ENCODE measurements at regions not wholly inside any gene's neighbourhood (a gene's known extent, or its start where the extent isn't known, plus 50 kb on each side); places are given as distances from the start of the nearest gene placed in this dataset.
"Not testable (repeated sequence)": the region's sequence is repeated elsewhere in the genome, so short reads cannot be mapped to it uniquely, and the experiment has no call there.

DNA sequence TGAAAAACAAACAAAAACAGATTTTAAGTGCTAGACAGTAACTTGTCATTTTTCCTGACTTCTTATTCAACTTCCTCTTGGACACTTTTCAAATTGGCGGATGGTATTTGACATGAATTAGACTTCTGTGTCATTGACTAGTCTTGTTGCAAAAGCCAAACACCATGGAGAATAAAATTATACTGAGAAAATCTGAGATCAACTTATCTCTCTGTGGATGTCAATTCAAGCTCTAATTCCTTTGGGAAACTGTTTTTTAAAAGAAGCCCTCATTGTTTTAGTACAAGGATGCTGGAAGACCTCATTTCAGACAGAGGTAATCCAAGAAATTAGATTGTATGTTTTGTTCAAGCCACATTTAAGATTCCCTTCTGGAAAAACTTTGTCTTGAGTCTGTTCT, 831.0 kb downstream of the SEMA5A start:
- ATAC-seq (no peak), DNase-seq (no peak)
- H3K4me3 Mint-ChIP-seq, result no peak overlapping the region
- H3K36me3 Mint-ChIP-seq (ENCODE audit: low read depth), result no peaks in the 10 kb centered on the region
- H3K9me3 ChIP-seq (ENCODE audit: control insufficient read depth, low read length, poor library complexity, severe bottlenecking), result no peaks in the 10 kb centered on the region
- no peak overlapping the region for H3K27ac Mint-ChIP-seq
- H3K27me3 Mint-ChIP-seq, result no peaks in the 10 kb centered on the region
- H3K4me1 Mint-ChIP-seq, result no peaks in the 10 kb centered on the region

DNA sequence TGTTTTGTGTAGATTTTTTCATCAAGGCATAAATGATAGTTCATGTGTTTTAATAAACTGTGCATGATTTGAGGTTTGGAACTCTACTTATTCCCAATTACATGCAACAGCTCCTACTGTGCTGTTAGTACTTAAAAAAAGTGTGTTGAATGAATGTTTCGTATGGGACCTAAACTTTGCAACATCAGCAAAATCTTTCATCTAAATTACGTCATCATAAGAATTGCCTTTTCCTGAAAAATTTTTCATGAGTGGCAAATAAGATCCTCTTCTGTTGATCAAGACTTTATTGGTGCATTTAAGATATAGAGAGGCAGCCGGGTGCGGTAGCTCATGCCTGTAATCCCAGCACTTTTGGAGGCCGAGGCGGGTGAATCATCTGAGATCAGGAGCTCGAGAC, 826.1 kb downstream of the SEMA5A start:
- H3K27ac Mint-ChIP-seq, result no peak overlapping the region
- H3K4me1 Mint-ChIP-seq, result no peaks in the 10 kb centered on the region
- no peak overlapping the region for H3K4me3 Mint-ChIP-seq
- DNase-seq, result no peak
- no peaks in the 10 kb centered on the region for H3K9me3 ChIP-seq (ENCODE audit: control insufficient read depth, low read length, poor library complexity, severe bottlenecking)
- ATAC-seq, result no peak
- no peaks in the 10 kb centered on the region for H3K36me3 Mint-ChIP-seq (ENCODE audit: low read depth)
- no peaks in the 10 kb centered on the region for H3K27me3 Mint-ChIP-seq

DNA sequence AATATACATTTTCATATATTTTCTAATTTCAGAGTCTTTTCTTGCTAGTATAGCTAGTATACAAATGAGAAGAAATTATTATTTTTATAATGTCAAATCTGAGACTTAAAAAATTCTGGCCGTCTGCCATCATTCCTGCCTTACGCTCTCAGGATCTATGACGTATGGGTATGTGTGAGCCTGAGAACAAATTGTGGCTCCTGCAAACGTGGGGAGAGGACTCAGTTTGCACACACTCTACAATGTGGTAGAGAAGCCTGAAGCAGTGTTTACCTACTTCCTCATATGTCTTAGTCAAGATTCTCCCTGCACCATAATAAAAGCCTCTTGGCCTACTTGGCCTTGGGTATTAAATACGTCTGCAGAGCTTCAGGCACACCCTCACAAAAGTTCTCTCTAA, 825.4 kb downstream of the SEMA5A start:
- ATAC-seq (no peak), DNase-seq (no peak)
- Mint-ChIP-seq H3K27me3 (no peaks in the 10 kb centered on the region), H3K36me3 (ENCODE audit: low read depth) (no peaks in the 10 kb centered on the region), H3K27ac (no peak overlapping the region), H3K4me1 (no peaks in the 10 kb centered on the region), H3K4me3 (no peak overlapping the region)
- H3K9me3 ChIP-seq (ENCODE audit: control insufficient read depth, low read length, poor library complexity, severe bottlenecking), result no peaks in the 10 kb centered on the region

DNA sequence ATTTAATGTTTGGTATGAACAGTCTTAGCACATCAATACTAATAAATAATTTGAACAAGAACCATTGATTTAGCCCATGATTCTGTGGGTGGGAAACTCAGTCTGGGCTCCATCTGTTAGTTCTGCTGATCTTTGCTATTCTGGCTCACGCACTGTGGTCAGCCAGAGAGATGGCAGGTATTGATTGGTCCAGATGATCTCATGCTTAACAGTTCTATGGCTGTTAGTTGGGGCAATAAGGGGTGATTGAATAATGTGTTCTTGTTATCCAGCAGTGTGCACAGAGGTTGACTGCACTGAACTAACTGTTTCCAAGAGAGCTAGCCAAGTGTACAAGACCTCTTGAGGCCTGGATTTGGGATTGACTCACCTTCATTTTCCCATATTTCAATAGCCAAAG, 824.3 kb downstream of the SEMA5A start:
- no peaks in the 10 kb centered on the region for H3K9me3 ChIP-seq (ENCODE audit: control insufficient read depth, low read length, poor library complexity, severe bottlenecking)
- Mint-ChIP-seq H3K27me3 (no peaks in the 10 kb centered on the region), H3K4me1 (no peaks in the 10 kb centered on the region), H3K4me3 (no peak overlapping the region), H3K36me3 (ENCODE audit: low read depth) (no peaks in the 10 kb centered on the region), H3K27ac (no peak overlapping the region)
- no peak for DNase-seq
- ATAC-seq, result no peak

DNA sequence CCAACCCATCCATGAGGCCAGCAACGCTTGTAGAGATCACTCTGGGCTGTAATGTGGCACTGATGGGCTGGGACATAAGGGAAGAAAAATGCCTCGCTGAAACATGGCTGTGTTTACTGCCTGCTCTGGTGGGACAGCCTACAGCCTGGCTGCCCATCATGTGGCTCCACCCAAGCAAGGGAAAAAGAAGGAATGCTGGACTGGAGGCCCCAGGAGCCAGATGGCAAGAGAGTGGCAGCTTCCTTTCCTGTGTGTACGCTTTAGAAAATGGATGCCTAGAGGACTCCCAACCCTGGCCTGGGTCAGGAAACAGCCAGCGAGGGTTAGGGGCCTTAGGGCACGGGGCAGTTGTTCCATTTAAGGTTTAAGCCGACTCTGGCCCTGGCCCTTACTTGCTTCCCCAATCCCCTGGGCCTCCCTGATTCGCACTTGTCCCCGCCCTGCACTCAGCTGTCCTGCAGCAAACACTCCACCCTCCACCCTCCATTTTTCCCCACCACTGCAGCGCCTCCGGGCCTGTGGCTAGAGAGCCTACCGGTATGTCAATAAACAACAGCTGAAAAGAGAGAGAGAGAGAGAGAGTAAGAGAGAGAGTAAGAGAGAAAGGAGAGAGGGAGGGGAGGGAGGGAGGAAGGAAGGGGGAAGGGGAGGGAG, 819.4 kb downstream of the SEMA5A start:
- DNase-seq (no peak), ATAC-seq (no peak)
- H3K36me3 Mint-ChIP-seq (ENCODE audit: low read depth), result no peaks in the 10 kb centered on the region
- no peak overlapping the region for H3K4me3 Mint-ChIP-seq
- no peaks in the 10 kb centered on the region for H3K9me3 ChIP-seq (ENCODE audit: control insufficient read depth, low read length, poor library complexity, severe bottlenecking)
- no peaks in the 10 kb centered on the region for H3K27me3 Mint-ChIP-seq
- H3K4me1 Mint-ChIP-seq, result no peaks in the 10 kb centered on the region
- no peak overlapping the region for H3K27ac Mint-ChIP-seq

DNA sequence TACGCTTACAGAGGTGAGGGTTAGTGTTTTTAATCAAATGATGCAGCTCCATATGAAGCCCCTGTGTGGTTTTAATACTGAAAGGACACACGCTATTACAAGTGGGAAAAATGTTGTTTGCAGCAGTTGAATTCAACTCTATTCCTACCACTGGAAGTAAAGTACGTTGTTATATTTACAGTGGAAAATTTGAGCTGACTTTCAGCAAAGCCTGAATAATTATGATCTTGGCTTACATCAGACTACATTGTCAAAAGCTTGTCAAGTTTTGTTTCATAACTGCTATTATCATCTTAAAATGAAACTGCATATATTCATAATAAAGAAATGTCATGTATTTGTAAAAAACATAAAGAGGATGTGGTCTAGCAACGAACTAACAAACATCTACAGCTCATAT, 818.5 kb downstream of the SEMA5A start:
- Mint-ChIP-seq H3K27me3 (no peaks in the 10 kb centered on the region), H3K4me3 (no peak overlapping the region), H3K27ac (no peak overlapping the region), H3K36me3 (ENCODE audit: low read depth) (no peaks in the 10 kb centered on the region), H3K4me1 (no peaks in the 10 kb centered on the region)
- no peak for DNase-seq
- no peaks in the 10 kb centered on the region for H3K9me3 ChIP-seq (ENCODE audit: control insufficient read depth, low read length, poor library complexity, severe bottlenecking)
- ATAC-seq, result no peak

DNA sequence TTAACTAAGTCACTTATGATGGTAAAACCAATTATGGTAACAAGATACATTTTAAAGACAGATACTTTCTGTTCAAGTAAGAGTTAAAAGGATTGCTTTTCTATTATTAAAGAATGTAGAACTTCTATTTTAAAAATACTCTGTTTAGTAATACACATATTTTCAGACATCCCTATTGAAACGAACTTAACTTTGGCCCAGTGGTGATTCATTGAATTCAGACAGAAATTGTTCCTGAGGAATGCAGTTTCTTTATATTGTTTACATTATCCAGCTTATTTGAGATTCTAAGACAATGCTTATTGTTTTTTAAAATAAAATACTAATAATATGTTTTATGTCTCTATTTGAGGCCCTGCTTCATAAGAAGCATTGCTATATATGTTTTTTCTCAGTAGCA, 816.4 kb downstream of the SEMA5A start:
- no peaks in the 10 kb centered on the region for H3K4me1 Mint-ChIP-seq

DNA sequence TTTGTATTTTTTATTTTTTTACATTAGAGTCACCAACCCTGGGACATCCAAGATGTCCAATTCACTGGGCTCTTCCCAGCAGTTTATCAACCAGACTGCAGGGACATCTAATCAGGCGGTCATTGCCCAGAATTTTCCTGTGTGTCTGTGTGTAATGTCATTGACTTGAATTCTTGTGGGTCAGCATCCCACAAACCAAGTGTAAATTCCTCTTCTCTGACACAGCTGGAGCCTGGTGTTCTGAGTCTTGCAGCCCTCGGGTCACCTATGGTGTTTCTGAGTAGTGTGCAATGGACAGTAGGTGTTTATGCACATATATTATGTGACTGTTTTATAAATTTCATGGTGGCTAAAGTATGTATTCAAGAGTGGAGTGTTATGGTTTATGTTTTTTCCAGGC, 815.7 kb downstream of the SEMA5A start:
- no peak overlapping the region for H3K4me3 Mint-ChIP-seq
- no peaks in the 10 kb centered on the region for H3K27me3 Mint-ChIP-seq
- no peaks in the 10 kb centered on the region for H3K9me3 ChIP-seq (ENCODE audit: control insufficient read depth, low read length, poor library complexity, severe bottlenecking)
- DNase-seq, result no peak
- ATAC-seq, result no peak
- no peaks in the 10 kb centered on the region for H3K36me3 Mint-ChIP-seq (ENCODE audit: low read depth)
- H3K27ac Mint-ChIP-seq, result no peak overlapping the region
- no peaks in the 10 kb centered on the region for H3K4me1 Mint-ChIP-seq

More for the DNA sequence above, 816.4 kb downstream of the SEMA5A start:
- DNase-seq (no peak), ATAC-seq (no peak)
- H3K9me3 ChIP-seq (ENCODE audit: control insufficient read depth, low read length, poor library complexity, severe bottlenecking), result no peaks in the 10 kb centered on the region
- Mint-ChIP-seq H3K4me3 (no peak overlapping the region), H3K27ac (no peak overlapping the region), H3K36me3 (ENCODE audit: low read depth) (no peaks in the 10 kb centered on the region), H3K27me3 (no peaks in the 10 kb centered on the region)

DNA sequence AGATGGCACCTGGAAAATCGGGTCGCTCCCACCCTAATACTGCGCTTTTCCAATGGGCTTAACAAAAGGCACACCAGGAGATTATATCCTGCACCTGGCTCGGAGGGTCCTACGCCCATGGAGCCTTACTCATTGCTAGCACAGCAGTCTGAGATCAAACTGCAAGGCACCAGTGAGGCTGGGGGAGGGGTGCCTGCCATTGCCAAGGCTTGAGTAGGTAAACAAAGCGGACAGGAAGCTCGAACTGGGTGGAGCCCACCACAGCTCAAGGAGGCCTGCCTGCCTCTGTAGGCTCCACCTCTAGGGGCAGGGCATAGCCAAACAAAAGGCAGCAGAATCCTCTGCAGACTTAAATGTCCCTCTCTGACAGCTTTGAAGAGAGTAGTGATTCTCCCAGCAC, 814.8 kb downstream of the SEMA5A start:
- H3K27ac Mint-ChIP-seq; H3K9me3 ChIP-seq (ENCODE audit: control insufficient read depth, low read length, poor library complexity, severe bottlenecking); ATAC-seq; H3K4me3 Mint-ChIP-seq; H3K36me3 Mint-ChIP-seq (ENCODE audit: low read depth); H3K4me1 Mint-ChIP-seq; H3K27me3 Mint-ChIP-seq; DNase-seq: not testable (repeated sequence)

DNA sequence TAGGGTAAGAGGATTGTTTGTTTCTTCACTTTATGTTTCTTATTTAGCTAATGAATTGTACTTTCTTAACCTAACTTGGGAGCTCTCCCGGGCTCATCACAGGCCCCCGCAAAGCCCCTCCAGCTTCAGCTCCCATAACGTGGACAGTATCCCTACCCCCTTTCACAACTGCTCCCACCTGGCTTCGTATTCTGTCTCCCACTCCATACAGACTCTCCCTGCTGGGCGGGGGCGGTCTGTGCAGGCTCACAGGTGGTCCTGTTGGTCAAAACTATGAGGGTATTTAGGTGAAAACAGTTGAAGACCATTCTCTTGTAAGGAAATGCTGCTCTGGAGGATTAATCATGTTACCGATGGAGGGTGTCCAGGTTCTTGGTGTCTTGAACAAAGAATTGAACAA, 805.3 kb downstream of the SEMA5A start:
- no peaks in the 10 kb centered on the region for H3K9me3 ChIP-seq (ENCODE audit: control insufficient read depth, low read length, poor library complexity, severe bottlenecking)
- Mint-ChIP-seq H3K27ac (no peak overlapping the region), H3K27me3 (no peaks in the 10 kb centered on the region), H3K4me1 (no peaks in the 10 kb centered on the region), H3K4me3 (no peak overlapping the region), H3K36me3 (ENCODE audit: low read depth) (no peaks in the 10 kb centered on the region)
- ATAC-seq (no peak), DNase-seq (no peak)

DNA sequence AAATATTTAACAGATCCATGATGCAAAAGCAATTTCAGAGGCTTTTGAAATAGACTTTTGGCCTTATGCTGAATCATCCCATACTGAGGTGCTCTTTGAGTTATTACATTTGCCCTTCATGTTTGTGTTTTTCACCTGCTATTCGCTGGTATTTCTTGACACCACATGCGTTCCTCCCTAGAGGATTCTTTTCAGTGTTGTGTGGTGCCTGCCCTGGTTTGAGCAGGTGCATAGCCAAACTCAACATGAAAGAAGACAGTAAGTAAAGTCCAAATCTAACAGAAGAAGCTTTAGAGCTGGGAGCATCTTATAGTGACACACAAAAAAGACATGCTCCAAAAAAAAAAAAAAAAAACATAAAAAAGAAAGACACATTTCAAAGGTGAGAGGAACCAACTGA, 796.3 kb downstream of the SEMA5A start:
- no peak overlapping the region for H3K27ac Mint-ChIP-seq
- no peaks in the 10 kb centered on the region for H3K27me3 Mint-ChIP-seq
- no peaks in the 10 kb centered on the region for H3K4me1 Mint-ChIP-seq
- H3K4me3 Mint-ChIP-seq, result no peak overlapping the region
- no peak for DNase-seq
- no peaks in the 10 kb centered on the region for H3K36me3 Mint-ChIP-seq (ENCODE audit: low read depth)
- H3K9me3 ChIP-seq (ENCODE audit: control insufficient read depth, low read length, poor library complexity, severe bottlenecking), result no peaks in the 10 kb centered on the region
- no peak for ATAC-seq

DNA sequence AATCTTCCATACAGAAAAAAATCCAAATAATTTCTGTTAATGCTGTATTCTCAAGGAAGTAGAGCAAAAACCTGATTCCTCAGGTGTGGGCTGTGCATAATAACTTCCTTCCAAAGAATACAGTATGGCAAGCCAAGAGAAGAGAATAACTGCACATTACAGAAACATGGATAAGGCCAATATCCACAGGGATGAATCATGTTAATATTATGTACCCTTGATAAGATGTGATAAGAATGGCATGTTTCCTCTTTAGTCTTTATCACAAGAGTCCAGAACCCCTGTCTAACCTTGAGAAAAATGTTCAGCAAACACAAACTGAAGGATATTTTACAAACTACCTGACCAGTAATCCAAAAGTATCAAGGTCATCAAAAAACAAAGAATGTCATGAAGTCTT, 795.8 kb downstream of the SEMA5A start:
- no peaks in the 10 kb centered on the region for H3K4me1 Mint-ChIP-seq
- H3K27me3 Mint-ChIP-seq, result no peaks in the 10 kb centered on the region
- ATAC-seq (no peak), DNase-seq (no peak)
- H3K27ac Mint-ChIP-seq, result no peak overlapping the region
- no peak overlapping the region for H3K4me3 Mint-ChIP-seq
- no peaks in the 10 kb centered on the region for H3K9me3 ChIP-seq (ENCODE audit: control insufficient read depth, low read length, poor library complexity, severe bottlenecking)
- H3K36me3 Mint-ChIP-seq (ENCODE audit: low read depth), result no peaks in the 10 kb centered on the region

DNA sequence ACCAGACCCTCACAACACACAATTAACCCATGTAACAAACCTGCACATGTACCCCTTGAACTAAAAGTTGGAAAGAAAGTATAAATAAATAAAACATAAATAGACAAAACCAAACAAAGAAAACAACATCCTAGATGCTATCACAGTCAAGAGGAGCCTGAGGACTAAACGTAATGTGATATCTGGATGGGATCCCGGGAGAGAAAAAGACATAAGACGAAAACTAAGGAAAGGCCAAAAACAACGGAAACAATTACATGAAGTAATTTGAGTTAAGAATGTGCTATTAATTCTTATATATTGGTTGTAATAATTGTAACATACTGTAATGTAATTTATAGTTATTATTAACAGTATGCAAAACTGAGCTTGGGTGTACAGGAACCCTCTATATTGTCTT, 793.9 kb downstream of the SEMA5A start:
- ATAC-seq (no peak), DNase-seq (no peak)
- Mint-ChIP-seq H3K4me1 (no peaks in the 10 kb centered on the region), H3K27ac (no peak overlapping the region), H3K36me3 (ENCODE audit: low read depth) (no peaks in the 10 kb centered on the region), H3K27me3 (no peaks in the 10 kb centered on the region), H3K4me3 (no peak overlapping the region)
- H3K9me3 ChIP-seq (ENCODE audit: control insufficient read depth, low read length, poor library complexity, severe bottlenecking), result no peaks in the 10 kb centered on the region

DNA sequence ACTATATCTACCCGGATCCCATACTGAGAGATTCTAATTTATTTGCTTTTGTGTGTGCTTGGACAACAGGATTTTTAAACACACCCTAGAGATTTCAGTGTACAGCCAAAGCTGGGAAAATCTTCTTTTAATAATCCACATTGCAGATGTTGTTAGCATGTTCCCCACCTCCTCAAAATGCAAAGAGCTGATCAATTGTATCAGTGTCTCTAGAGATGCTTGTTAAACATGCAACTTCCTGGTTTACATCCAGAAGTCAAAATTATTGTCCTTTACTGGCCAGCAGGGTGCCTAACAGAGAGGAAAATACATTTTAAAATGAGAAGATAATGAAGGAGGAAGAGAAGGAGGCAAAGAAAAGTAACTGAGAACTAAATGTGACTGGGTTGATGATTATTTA, 793.3 kb downstream of the SEMA5A start:
- ATAC-seq, result no peak
- no peaks in the 10 kb centered on the region for H3K9me3 ChIP-seq (ENCODE audit: control insufficient read depth, low read length, poor library complexity, severe bottlenecking)
- H3K36me3 Mint-ChIP-seq (ENCODE audit: low read depth), result no peaks in the 10 kb centered on the region
- H3K27ac Mint-ChIP-seq, result no peak overlapping the region
- no peak for DNase-seq
- no peaks in the 10 kb centered on the region for H3K27me3 Mint-ChIP-seq
- H3K4me3 Mint-ChIP-seq, result no peak overlapping the region
- no peaks in the 10 kb centered on the region for H3K4me1 Mint-ChIP-seq
